ENCODE measurements at regions not wholly inside any gene's neighbourhood (a gene's known extent, or its start where the extent isn't known, plus 50 kb on each side); places are given as distances from the start of the nearest gene placed in this dataset.

DNA sequence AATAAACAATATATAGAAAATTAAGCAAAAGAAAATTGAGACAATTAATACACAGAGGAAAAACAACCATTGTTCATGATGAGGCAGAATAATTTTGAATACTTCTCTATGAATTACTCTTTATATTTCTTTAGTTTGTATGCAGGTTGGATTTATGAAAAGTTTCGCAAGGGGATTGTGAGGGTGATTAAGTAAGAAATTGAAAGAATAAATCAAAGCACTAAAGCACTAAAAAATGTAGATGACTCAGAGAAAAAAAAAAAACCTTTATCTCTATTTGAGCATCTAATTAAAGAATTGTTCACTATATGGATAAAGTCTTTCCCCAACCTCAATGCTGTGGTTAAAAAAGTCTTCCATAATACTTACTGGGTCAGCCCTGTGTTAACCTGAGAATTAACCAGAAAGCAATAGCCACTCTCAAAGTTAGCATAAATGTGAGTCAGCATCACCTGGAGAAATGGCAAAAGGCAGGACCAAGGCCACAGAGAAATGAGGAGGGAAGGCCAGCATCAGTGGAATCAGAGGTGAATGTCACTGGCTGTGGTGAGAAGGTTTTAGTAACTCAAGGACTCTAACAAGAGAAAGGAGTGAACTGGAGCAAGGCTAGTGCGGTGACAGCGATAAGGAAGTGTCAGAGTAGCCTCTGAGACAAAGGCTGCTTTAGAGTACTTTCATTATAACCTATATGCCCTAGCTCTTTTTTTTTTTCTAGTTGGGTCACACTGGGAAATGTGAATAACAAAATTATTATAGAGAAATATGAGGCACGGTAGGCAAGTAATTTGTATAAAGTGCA, 310.4 kb downstream of the KCNC2 start:
- H3K9ac ChIP-seq (ENCODE audit: insufficient read depth, low read depth, low read length) = no peak overlapping the region
- POLR2A ChIA-PET = no interaction called here
- H3K4me3 ChIP-seq (replicated peaks in 1 of 3; ENCODE audit: insufficient read depth in 1 of 3, low read depth in 2 of 3, low read length in 3 of 3) = no peak overlapping the region
- no peaks in the 10 kb centered on the region for H3K4me1 ChIP-seq (ENCODE audit: insufficient read depth, low read length)
- H3K4me2 ChIP-seq (ENCODE audit: low read depth, low read length) = no peak overlapping the region
- ATAC-seq = no peak
- no peak overlapping the region for H3K27ac ChIP-seq (ENCODE audit: extremely low read length, insufficient read depth, low read length)
- TF ChIP-seq, protein P1, sequence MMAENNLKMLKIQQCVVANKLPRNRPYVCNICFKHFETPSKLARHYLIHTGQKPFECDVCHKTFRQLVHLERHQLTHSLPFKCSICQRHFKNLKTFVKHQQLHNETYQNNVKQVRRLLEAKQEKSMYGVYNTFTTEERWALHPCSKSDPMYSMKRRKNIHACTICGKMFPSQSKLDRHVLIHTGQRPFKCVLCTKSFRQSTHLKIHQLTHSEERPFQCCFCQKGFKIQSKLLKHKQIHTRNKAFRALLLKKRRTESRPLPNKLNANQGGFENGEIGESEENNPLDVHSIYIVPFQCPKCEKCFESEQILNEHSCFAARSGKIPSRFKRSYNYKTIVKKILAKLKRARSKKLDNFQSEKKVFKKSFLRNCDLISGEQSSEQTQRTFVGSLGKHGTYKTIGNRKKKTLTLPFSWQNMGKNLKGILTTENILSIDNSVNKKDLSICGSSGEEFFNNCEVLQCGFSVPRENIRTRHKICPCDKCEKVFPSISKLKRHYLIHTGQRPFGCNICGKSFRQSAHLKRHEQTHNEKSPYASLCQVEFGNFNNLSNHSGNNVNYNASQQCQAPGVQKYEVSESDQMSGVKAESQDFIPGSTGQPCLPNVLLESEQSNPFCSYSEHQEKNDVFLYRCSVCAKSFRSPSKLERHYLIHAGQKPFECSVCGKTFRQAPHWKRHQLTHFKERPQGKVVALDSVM (CRISPR knock-in tag; IDR thresholded peaks at IDR 0.05) = no peak
- TF ChIP-seq, protein P2, sequence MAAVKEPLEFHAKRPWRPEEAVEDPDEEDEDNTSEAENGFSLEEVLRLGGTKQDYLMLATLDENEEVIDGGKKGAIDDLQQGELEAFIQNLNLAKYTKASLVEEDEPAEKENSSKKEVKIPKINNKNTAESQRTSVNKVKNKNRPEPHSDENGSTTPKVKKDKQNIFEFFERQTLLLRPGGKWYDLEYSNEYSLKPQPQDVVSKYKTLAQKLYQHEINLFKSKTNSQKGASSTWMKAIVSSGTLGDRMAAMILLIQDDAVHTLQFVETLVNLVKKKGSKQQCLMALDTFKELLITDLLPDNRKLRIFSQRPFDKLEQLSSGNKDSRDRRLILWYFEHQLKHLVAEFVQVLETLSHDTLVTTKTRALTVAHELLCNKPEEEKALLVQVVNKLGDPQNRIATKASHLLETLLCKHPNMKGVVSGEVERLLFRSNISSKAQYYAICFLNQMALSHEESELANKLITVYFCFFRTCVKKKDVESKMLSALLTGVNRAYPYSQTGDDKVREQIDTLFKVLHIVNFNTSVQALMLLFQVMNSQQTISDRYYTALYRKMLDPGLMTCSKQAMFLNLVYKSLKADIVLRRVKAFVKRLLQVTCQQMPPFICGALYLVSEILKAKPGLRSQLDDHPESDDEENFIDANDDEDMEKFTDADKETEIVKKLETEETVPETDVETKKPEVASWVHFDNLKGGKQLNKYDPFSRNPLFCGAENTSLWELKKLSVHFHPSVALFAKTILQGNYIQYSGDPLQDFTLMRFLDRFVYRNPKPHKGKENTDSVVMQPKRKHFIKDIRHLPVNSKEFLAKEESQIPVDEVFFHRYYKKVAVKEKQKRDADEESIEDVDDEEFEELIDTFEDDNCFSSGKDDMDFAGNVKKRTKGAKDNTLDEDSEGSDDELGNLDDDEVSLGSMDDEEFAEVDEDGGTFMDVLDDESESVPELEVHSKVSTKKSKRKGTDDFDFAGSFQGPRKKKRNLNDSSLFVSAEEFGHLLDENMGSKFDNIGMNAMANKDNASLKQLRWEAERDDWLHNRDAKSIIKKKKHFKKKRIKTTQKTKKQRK (IDR thresholded peaks at IDR 0.05; ENCODE audit: low read length) = no peak
- no peak for TF ChIP-seq GZF1 (CRISPR knock-in tag; IDR thresholded peaks at IDR 0.05)
- no peak for TF ChIP-seq NFRKB (IDR thresholded peaks at IDR 0.05)
- TF ChIP-seq HNF4G (IDR thresholded peaks at IDR 0.05; ENCODE audit: borderline replicate concordance, low read depth, low read length) = no peak
- no peak for TF ChIP-seq HNF4G (CRISPR knock-in tag; IDR thresholded peaks at IDR 0.05; ENCODE audit: borderline replicate concordance, low read depth)
- no peak for TF ChIP-seq CBFB (CRISPR knock-in tag; IDR thresholded peaks at IDR 0.05)
- no peak for TF ChIP-seq ZSCAN22 (CRISPR knock-in tag; IDR thresholded peaks at IDR 0.05)
- no peak for TF ChIP-seq ZNF883 (CRISPR knock-in tag; IDR thresholded peaks at IDR 0.05; ENCODE audit: not compliant biosample characterization)
- no peak for TF ChIP-seq ZNF546 (CRISPR knock-in tag; conservative IDR thresholded peaks at IDR 0.05)
- TF ChIP-seq, protein P3, sequence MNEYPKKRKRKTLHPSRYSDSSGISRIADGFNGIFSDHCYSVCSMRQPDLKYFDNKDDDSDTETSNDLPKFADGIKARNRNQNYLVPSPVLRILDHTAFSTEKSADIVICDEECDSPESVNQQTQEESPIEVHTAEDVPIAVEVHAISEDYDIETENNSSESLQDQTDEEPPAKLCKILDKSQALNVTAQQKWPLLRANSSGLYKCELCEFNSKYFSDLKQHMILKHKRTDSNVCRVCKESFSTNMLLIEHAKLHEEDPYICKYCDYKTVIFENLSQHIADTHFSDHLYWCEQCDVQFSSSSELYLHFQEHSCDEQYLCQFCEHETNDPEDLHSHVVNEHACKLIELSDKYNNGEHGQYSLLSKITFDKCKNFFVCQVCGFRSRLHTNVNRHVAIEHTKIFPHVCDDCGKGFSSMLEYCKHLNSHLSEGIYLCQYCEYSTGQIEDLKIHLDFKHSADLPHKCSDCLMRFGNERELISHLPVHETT (CRISPR knock-in tag; conservative IDR thresholded peaks at IDR 0.05) = no peak
- no peak for TF ChIP-seq ZZZ3 (CRISPR knock-in tag; IDR thresholded peaks at IDR 0.05; ENCODE audit: borderline replicate concordance)
- no peak for TF ChIP-seq TEAD3 (CRISPR knock-in tag; optimal IDR thresholded peaks at IDR 0.05; ENCODE audit: borderline replicate concordance)
- H2AFZ ChIP-seq (ENCODE audit: low read length) = no peak overlapping the region
- no peak for FAIRE-seq
- no peaks in the 10 kb centered on the region for H3K36me3 ChIP-seq (replicated peaks in 1 of 2; ENCODE audit: control insufficient read depth in 1 of 2, insufficient read depth in 2 of 2, low read length in 2 of 2)
- H3K27me3 ChIP-seq (ENCODE audit: control insufficient read depth in 1 of 2, insufficient read depth in 2 of 2, low read length in 2 of 2) = no peaks in the 10 kb centered on the region; a peak in 1 of 5 replicates
- no TSS peak for BruUV-seq (replicated peaks)
- CTCF ChIA-PET (ENCODE audit: low intra/inter-chr PET ratio, low total read pairs) = no interaction called here
- H3K79me2 ChIP-seq (ENCODE audit: insufficient read depth, low read length) = no peaks in the 10 kb centered on the region
- 14% methylated on average over 4 of the region's 4 CpGs for WGBS (ENCODE audit: low lambda C conversion rate)
- in situ Hi-C loops (cut with HindIII; ENCODE audit: extremely low pct_ligation_motif_present, low pct_unique_long_range_greater_than_20kb) = no loop called here
- intact Hi-C loops (cut with micrococcal nuclease; ENCODE audit: unreplicated experiment) = no loop called here
- no peaks in the 10 kb centered on the region for H4K20me1 ChIP-seq (ENCODE audit: insufficient read depth, low read length)
- no peak for DNase-seq (ENCODE audit: low spot score)
- no peaks in the 10 kb centered on the region for H3K9me3 ChIP-seq (ENCODE audit: low read length)

All from HepG2 (cell line).